HCT116 (cell line): ENCODE measurements at regions not wholly inside any gene's neighbourhood (a gene's known extent, or its start where the extent isn't known, plus 50 kb on each side); places are given as distances from the start of the nearest gene placed in this dataset.

ENCODE experiments used
- ATAC-seq: fragments of 200-7000 bp; cut with Tn5 transposase; 2 replicates; pipeline ENCODE4 v1.9.1; 2020; ENCODE audit warnings: mild to moderate bottlenecking, moderate library complexity
- BruUV-seq: library from RNA; stranded (reverse); fragments of 400-500 nt; replicated peaks from 2 replicates; lab custom pipeline; 2021; lab: Mats Ljungman, UMichigan
- CTCF ChIA-PET: fragments of 300-600 bp; sonication (Branson Sonifier 250); formaldehyde crosslinking; loops from one replicate; lab custom pipeline; 2021; ENCODE audit warnings: antibody characterized with exemption; lab: Charles Lee
- POLR2A ChIA-PET: fragments of 300-600, 350-600 bp; sonication (Branson Sonifier 250); formaldehyde crosslinking; loops from one replicate; lab custom pipeline; 2021; ENCODE audit warnings: antibody characterized with exemption; lab: Charles Lee
- RAD21 ChIA-PET, 2 experiments: fragments of 300-600 bp; sonication (Branson Sonifier 250); formaldehyde crosslinking; loops; one replicate each; lab custom pipeline; 2023; ENCODE audit warnings: low total read pairs in 2 of 2; ENCODE audit not compliant: uncharacterized antibody in 2 of 2, unreplicated experiment in 2 of 2, low non-redundant PET in 1 of 2; lab: Charles Lee
- DNase-seq: peaks from one replicate; pipeline ENCODE4 v3.0.0-alpha.2; 2010; ENCODE audit warnings: low read depth, low spot score
- H2AFZ ChIP-seq: fragments of 200-600 bp; shearing (Covaris generic), sonication (generic); 2 replicates; pipeline ENCODE4 v1.6.1; 2017; ENCODE audit warnings: low read depth, mixed run types, mixed read lengths, antibody characterized with exemption, low read length; ENCODE audit not compliant: poor library complexity, severe bottlenecking
- H3K27ac ChIP-seq: 2 replicates; pipeline ENCODE4 v1.5.1; 2012; ENCODE audit warnings: low read depth, low read length
- H3K27me3 ChIP-seq: fragments of 200-600 bp; sonication (generic); 2 replicates; pipeline ENCODE4 v1.6.1; 2016; ENCODE audit warnings: mixed run types, low read length, mixed read lengths; ENCODE audit not compliant: insufficient read depth
- H3K36me3 ChIP-seq, 2 experiments: fragments of 200-500 bp in 1 of 2; fragments of 200-600 bp in 1 of 2; sonication (Bioruptor generic) in 1 of 2; sonication (generic) in 1 of 2; 2 replicates each; pipeline versions ENCODE4 v1.5.1 to v1.6.1; 2014 to 2016; ENCODE audit warnings: low read length in 2 of 2, inconsistent platforms in 1 of 2, mixed read lengths in 1 of 2, mixed run types in 1 of 2; ENCODE audit not compliant: insufficient read depth in 2 of 2, control insufficient read depth in 1 of 2
- H3K4me1 ChIP-seq, 2 experiments: fragments of 200-600 bp in 1 of 2; sonication (generic) in 1 of 2; 2 replicates each; pipeline versions ENCODE4 v1.5.1 to v1.6.1; 2012 to 2017; ENCODE audit warnings: low read length in 2 of 2, inconsistent platforms in 1 of 2, mild to moderate bottlenecking in 1 of 2, mixed read lengths in 1 of 2, mixed run types in 1 of 2, moderate library complexity in 1 of 2; ENCODE audit not compliant: insufficient read depth in 2 of 2, control insufficient read depth in 1 of 2
- H3K4me2 ChIP-seq: fragments of 200-600 bp; sonication (generic); 2 replicates; pipeline ENCODE4 v1.6.1; 2017; ENCODE audit warnings: mixed run types, low read length, mixed read lengths
- H3K4me3 ChIP-seq, 2 experiments: fragments of 200-600 bp in 1 of 2; sonication (generic) in 1 of 2; replicated peaks in 1 of 2; 2 replicates each; pipeline ENCODE4 v1.5.1; 2011 to 2016; ENCODE audit warnings: low read length in 2 of 2, control low read depth in 1 of 2, low read depth in 1 of 2, mild to moderate bottlenecking in 1 of 2, mixed read lengths in 1 of 2, mixed run types in 1 of 2
- H3K79me2 ChIP-seq: fragments of 200-600 bp; sonication (generic); 2 replicates; pipeline ENCODE4 v1.6.1; 2017; ENCODE audit warnings: mild to moderate bottlenecking, mixed run types, low read length, moderate library complexity, mixed read lengths; ENCODE audit not compliant: insufficient read depth
- H3K9ac ChIP-seq: fragments of 200-600 bp; sonication (generic); 2 replicates; pipeline ENCODE4 v1.6.1; 2016; ENCODE audit warnings: low read length, mixed read lengths
- H3K9me2 ChIP-seq: fragments of 200-600 bp; sonication (generic), shearing (Covaris generic); 2 replicates; pipeline ENCODE4 v1.6.1; 2017; ENCODE audit warnings: mixed run types, mild to moderate bottlenecking, moderate library complexity; ENCODE audit not compliant: insufficient read depth
- H3K9me3 ChIP-seq, 2 experiments: fragments of 200-500 bp in 1 of 2; fragments of 200-600 bp in 1 of 2; sonication (Bioruptor generic) in 1 of 2; sonication (generic) in 1 of 2; 2 replicates each; pipeline ENCODE4 v1.6.1; 2014 to 2017; ENCODE audit warnings: low read length in 2 of 2, mixed read lengths in 2 of 2, inconsistent platforms in 1 of 2, low read depth in 1 of 2, mild to moderate bottlenecking in 1 of 2, mixed run types in 1 of 2, moderate library complexity in 1 of 2; ENCODE audit not compliant: control insufficient read depth in 1 of 2, insufficient read depth in 1 of 2
- H4K20me1 ChIP-seq: fragments of 200-600 bp; sonication (generic), shearing (Covaris generic); 2 replicates; pipeline ENCODE4 v1.6.1; 2017; ENCODE audit warnings: mixed run types, mild to moderate bottlenecking, moderate library complexity; ENCODE audit not compliant: insufficient read depth
- CEBPB ChIP-seq: IDR thresholded peaks from 2 replicates; pipeline ENCODE4 v1.6.1; 2012; ENCODE audit warnings: low read depth
- JUND ChIP-seq: IDR thresholded peaks from 2 replicates; pipeline ENCODE4 v1.6.1; 2012
- MAX ChIP-seq: IDR thresholded peaks from 2 replicates; pipeline ENCODE4 v1.6.1; 2012
- YY1 ChIP-seq: IDR thresholded peaks from 2 replicates; pipeline ENCODE4 v1.6.1; 2011; ENCODE audit warnings: low read length, low read depth, moderate library complexity, mild to moderate bottlenecking; ENCODE audit not compliant: insufficient replicate concordance; ENCODE audit errors: extremely low read depth
- intact Hi-C: fragments of 100-400 bp; cut with micrococcal nuclease; formaldehyde crosslinking; loops from 2 replicates; pipeline ENCODE4 v1.10.0; 2022

- Histone ChIP-seq H3K79me2 (no peaks in the 10 kb centered on the region), H3K9me3 (no peaks in the 10 kb centered on the region), H3K9me2 (no peaks in the 10 kb centered on the region), H3K4me2 (no peak overlapping the region), H3K27me3 (no peaks in the 10 kb centered on the region), H3K4me1 (no peaks in the 10 kb centered on the region), H4K20me1 (no peaks in the 10 kb centered on the region), H3K27ac (no peak overlapping the region), H3K36me3 (no peaks in the 10 kb centered on the region), H2AFZ (no peak overlapping the region), H3K4me3 (no peak overlapping the region), H3K9ac (no peak overlapping the region)
- ATAC-seq (no peak), DNase-seq (no peak)
- TF ChIP-seq JUND: no peak
- TF ChIP-seq YY1: no peak
- no peak for TF ChIP-seq MAX
- ChIA-PET CTCF (no interaction called here), RAD21 (no interaction called here), POLR2A (no interaction called here)
- BruUV-seq: no TSS peak
- intact Hi-C loops: no loop called here
Observed at GRCh38 chrX:114101081-114101480, 482.8 kb upstream of the HTR2C start.

- no peak overlapping the region for H2AFZ ChIP-seq
- H3K27me3 ChIP-seq: no peaks in the 10 kb centered on the region
- BruUV-seq: no TSS peak
- H3K4me1 ChIP-seq: no peaks in the 10 kb centered on the region
- intact Hi-C loops: no loop called here
- ChIA-PET RAD21 (no interaction called here), POLR2A (no interaction called here), CTCF (no interaction called here)
- no peak overlapping the region for H3K27ac ChIP-seq
- no peak overlapping the region for H3K4me2 ChIP-seq
- H3K4me3 ChIP-seq: no peak overlapping the region
- H3K9me2 ChIP-seq: no peaks in the 10 kb centered on the region
- DNase-seq: no peak
- no peak for ATAC-seq
- no peaks in the 10 kb centered on the region for H3K36me3 ChIP-seq
- TF ChIP-seq CEBPB: no peak
- no peak overlapping the region for H3K9ac ChIP-seq
- H3K9me3 ChIP-seq: no peaks in the 10 kb centered on the region
- no peaks in the 10 kb centered on the region for H3K79me2 ChIP-seq
- no peaks in the 10 kb centered on the region for H4K20me1 ChIP-seq
Observed at GRCh38 chrX:114097866-114098265, 486.0 kb upstream of the HTR2C start.
